ENCODE measurements at regions not wholly inside any gene's neighbourhood (a gene's known extent, or its start where the extent isn't known, plus 50 kb on each side); places are given as distances from the start of the nearest gene placed in this dataset.

DNA sequence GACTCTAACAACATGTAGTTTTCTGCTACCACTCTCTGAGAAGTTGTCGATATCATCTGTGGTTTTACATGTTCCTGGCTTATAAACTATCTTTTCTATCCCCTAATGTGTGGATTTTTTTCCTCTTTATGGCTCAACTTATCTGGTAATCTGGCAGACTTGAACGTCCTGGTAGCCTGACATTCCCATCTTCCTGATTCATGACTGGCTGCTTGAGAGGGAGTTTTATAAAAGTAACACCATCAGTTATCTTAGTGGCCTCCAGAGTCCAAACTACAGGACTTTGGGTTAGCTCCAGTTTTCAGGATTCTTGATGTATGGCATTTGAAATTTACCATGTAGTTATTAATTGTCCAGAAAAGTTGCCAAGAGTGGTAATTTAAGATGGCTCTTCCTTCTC is 174.0 kb upstream of the GULP1 start:
- BruUV-seq (replicated peaks), result no TSS peak
- Histone ChIP-seq H4K20me1 (ENCODE audit: insufficient read depth, low read length) (no peaks in the 10 kb centered on the region), H3K79me1 (ENCODE audit: low read depth in 1 of 2, low read length in 2 of 2) (no peaks in the 10 kb centered on the region), H3K56ac (ENCODE audit: extremely low read depth, insufficient read depth, low read length) (no peak overlapping the region), H4K5ac (ENCODE audit: low read depth, low read length) (no peak overlapping the region), H3K27me3 (ENCODE audit: control insufficient read depth, insufficient read depth, low read length) (no peaks in the 10 kb centered on the region), H2BK20ac (ENCODE audit: low read depth, low read length) (no peak overlapping the region), H3K14ac (replicated peaks; ENCODE audit: low read depth, low read length) (no peak overlapping the region), H3K23ac (ENCODE audit: low read depth, low read length) (no peak overlapping the region), H3K4ac (ENCODE audit: low read depth, low read length) (no peak overlapping the region), H2AK9ac (replicated peaks; ENCODE audit: low read depth, low read length, poor library complexity) (no peak overlapping the region), H3K9me3 (ENCODE audit: control insufficient read depth, insufficient read depth, low read length) (no peaks in the 10 kb centered on the region), H3K36me3 (ENCODE audit: control insufficient read depth, insufficient read depth, low read length) (no peaks in the 10 kb centered on the region), H2BK5ac (ENCODE audit: low read depth, low read length, poor library complexity, severe bottlenecking) (no peak overlapping the region), H2AK5ac (ENCODE audit: low read depth, low read length) (no peak overlapping the region), H3K4me1 (ENCODE audit: control insufficient read depth, insufficient read depth, low read length) (peaks cover 3% of the 10 kb centered on the region), H3K27ac (ENCODE audit: insufficient read depth, low read length) (no peak overlapping the region), H4K91ac (ENCODE audit: insufficient read depth, low read depth, low read length) (no peak overlapping the region), H4K8ac (ENCODE audit: low read depth in 2 of 2, low read length in 2 of 2) (no peak overlapping the region), H3K4me2 (ENCODE audit: low read depth, low read length) (no peak overlapping the region), H2AFZ (replicated peaks; ENCODE audit: low read length, poor library complexity) (no peak overlapping the region), H3K4me3 (ENCODE audit: insufficient read depth, low read depth, low read length) (no peak overlapping the region), H2BK120ac (ENCODE audit: low read depth, low read length) (no peak overlapping the region), H2BK15ac (ENCODE audit: low read depth, low read length) (no peak overlapping the region), H3K18ac (ENCODE audit: low read depth, low read length) (no peak overlapping the region), H3K9ac (ENCODE audit: low read depth, low read length) (no peak overlapping the region), H3K9me1 (ENCODE audit: insufficient read depth, low read length) (no peaks in the 10 kb centered on the region)
- dilution Hi-C loops (cut with HindIII; ENCODE audit: low sequenced_read_pairs, unreplicated experiment), result no loop called here
- intact Hi-C loops (cut with micrococcal nuclease), result no loop called here
- in situ Hi-C loops (cut with MboI; ENCODE audit: low sequenced_read_pairs), result no loop called here
- DNase-seq (no peak), ATAC-seq (ENCODE audit: low read depth) (no peak)
- ChIA-PET CTCF (no interaction called here), POLR2A (ENCODE audit: unreplicated experiment) (no interaction called here)
- WGBS, 2 experiments (ENCODE audit: extremely low coverage in 2 of 2, insufficient read length in 1 of 2), result no CpG with 5 or more reads among the region's 2 CpGs
- no peak for TF ChIP-seq RCOR1 (IDR thresholded peaks at IDR 0.05; ENCODE audit: insufficient replicate concordance, low read length)
- TF ChIP-seq MAFK (IDR thresholded peaks at IDR 0.05; ENCODE audit: low read depth, low read length), result no peak
- TF ChIP-seq BHLHE40 (IDR thresholded peaks at IDR 0.05; ENCODE audit: low read depth, low read length), result no peak
